Right ventricle myocardium superior (tissue), 1 donor: ENCODE measurements at regions not wholly inside any gene's neighbourhood (a gene's known extent, or its start where the extent isn't known, plus 50 kb on each side); places are given as distances from the start of the nearest gene placed in this dataset.

ENCODE experiments used
- ATAC-seq: fragments of 200-7000 bp; cut with Tn5 transposase; one replicate; pipeline ENCODE4 v1.9.1; 2020; ENCODE audit warnings: mild to moderate bottlenecking; ENCODE audit not compliant: poor library complexity
- DNase-seq: peaks from one replicate; pipeline ENCODE4 v3.0.0-alpha.2; 2020
- intact Hi-C: fragments of 100-400 bp; cut with DNase I; formaldehyde crosslinking; loops from one replicate; pipeline ENCODE4 v1.11.2; 2022
- donor health status: DM: no; HTN: yes; CAD: no; lungs with severe emphysema.

DNA sequence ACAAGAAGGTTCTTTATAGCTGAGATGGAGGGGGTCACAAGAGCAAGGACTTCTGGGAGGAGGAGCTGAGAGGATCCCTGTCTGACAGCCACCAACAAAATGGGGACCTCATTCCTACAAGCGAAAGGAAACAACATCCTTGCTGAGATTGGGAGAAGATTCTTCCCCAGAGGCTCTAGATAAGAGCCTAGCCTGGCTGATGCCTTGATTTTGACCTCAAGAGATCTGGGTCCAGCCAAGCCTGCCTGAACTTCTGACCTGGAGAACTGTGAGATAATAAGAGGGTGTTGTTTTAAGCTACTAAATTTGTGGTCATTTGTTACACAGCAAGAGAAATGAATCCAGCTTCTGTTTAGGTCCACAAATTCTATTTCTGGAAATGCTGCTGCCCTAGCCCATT is 75.4 kb upstream of the SLC4A11 start:
- DNase-seq (no peak), ATAC-seq (peak; percentile 19)
- intact Hi-C loops: no loop called here

DNA sequence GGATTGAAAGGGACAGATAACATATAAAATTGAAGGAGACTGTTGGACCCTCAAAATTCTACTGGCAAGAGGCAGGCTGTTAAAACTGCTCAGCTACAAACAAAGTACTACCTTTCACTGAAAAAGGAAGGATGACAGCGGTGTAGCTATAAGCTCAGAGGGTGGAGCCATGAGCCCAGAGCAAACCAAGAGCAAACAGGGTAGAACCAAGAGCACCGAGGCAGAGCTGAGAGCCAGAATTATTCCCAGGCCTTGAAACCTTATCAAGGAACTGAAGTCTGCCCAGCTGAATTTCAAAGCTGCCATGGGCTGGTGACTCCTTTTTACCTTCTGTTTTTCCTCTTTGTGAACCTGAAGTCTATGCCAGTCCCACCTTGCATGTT is 74.7 kb upstream of the SLC4A11 start:
- ATAC-seq (peak; percentile 40), DNase-seq (no peak)
- intact Hi-C loops: no loop called here

DNA sequence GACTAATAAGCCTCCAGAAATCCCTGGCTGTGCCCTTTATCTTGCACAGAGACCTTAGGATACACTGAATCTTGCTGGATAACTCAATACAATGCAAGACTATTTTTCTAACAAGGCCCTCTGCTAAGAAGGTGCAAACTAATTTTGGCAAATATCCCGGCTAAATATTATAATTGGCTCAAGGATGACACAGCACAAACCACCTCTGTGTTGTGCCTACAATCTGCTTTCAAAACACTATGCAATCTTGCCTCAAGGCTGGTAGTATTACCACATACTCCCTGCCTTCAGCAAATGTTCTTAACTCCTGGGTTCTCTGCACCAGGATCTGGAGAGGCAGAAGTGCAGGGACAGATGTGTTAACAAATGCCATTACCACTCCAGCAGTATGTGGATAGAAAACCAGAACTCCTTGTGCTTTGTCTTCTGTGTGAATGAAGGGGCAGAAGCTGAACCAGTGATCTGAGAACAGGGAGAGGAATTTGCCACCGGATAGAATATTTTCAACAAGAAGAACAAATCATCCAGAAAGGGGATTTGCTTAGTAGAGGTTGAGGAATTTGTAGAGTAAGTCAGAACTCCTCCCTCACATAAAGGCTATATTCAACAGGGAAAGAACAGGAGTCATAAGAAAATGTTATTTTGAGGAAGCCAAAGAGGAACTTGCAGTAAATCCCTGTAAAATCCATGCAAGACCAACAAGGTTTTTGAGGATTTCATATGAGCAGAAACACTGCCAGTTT is 74.1 kb upstream of the SLC4A11 start:
- DNase-seq: no peak
- peak; percentile 69 for ATAC-seq
- intact Hi-C loops: no loop called here

DNA sequence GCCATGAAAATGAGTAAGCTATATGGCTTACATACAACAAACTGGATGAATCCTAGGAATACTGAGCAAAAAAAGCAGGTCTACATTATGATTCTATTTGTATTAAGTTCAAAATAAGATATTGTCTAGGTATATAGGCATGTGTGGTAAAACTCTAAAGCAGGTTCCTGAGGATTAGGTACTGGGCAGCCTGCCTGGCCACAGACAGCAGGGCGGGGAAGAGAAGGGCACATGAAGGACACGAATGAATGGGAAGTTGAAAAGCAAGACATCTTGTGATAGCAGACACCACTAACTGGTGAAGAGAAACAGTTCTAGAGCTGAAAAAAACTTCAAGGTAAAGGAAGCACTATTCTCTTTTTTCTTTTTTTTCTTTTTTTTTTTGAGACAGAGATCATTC is 72.6 kb upstream of the SLC4A11 start:
- ATAC-seq: peak; percentile 44
- intact Hi-C loops: no loop called here

DNA sequence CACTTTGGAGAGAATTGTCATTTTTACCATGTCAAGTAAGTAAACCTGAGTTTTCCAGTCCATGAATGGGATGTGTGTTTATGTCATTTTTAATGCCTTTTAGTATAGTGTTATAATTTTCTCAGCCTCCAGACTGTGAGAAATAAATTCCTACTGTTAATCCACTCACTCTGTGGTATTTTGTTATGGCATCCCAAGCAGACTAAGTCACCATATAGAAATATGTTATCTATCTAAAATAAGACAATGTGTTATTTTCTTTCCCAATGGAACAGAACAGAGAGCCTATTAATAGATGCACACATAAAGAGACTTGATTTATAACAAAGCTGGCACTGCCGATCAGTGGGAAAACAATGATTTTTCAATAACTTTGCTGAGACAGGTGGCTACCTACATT is 70.2 kb upstream of the SLC4A11 start:
- no peak for ATAC-seq
- DNase-seq: no peak
- intact Hi-C loops: no loop called here

More for the DNA sequence above, 72.6 kb upstream of the SLC4A11 start:
- DNase-seq: no peak

DNA sequence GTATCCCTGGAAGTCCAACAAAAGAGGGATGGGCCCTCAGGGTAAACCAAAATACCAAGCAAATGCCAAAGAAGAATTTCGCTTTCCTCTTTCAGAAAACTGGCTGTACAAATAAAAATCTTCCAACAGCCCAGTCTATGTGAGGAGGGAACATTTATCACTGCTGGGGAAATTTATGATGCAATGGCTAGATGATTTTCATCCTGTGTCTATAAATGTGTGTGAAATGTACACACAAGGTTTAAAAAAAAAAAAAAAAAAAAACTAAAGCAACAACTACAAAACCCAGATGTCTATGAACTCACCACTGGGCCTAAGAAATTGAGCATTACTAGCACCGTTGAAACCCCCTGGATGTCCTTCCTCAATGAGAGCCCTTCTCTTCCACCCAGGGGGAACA is 68.7 kb upstream of the SLC4A11 start:
- intact Hi-C loops: no loop called here
- no peak for DNase-seq
- no peak for ATAC-seq

DNA sequence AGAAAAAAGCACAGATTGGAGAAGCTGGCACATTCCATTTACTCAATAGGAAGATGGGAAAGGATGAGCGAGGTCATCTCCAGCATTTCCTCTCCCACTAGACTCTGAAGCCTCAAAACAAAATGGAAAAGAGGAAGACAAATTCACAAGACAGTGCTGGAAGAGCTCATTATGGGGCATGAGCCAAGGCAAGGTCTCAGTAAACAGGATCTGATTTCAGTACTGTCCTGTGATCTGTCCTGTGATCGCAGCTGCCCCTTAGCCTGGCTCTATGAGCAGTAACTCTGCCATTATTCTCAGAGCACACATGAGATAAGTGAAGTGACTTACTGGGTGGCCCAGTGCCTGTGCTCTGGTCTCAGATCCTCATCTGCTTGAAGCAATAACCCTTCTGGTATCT is 68.1 kb upstream of the SLC4A11 start:
- intact Hi-C loops: no loop called here
- ATAC-seq (peak; percentile 52), DNase-seq (no peak)

DNA sequence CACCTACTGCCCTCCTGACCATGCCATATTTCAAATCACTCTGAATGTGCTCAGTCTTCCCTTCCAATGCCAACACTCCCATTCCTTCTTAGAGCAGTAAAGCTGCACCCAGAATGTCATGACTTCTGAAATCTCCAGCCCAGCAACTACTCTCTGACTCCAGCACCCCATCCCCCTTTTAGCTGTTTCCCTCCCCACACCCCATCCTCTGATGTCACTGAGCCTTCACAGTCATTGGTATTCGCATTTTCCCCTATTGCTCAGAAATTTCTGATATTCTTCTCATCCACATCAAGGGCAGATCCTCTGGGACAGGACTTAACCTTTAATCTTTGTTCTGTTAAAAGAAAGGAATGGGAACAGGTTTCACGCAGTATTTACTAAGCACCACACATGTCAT is 67.1 kb upstream of the SLC4A11 start:
- DNase-seq (no peak), ATAC-seq (no peak)
- intact Hi-C loops: no loop called here

DNA sequence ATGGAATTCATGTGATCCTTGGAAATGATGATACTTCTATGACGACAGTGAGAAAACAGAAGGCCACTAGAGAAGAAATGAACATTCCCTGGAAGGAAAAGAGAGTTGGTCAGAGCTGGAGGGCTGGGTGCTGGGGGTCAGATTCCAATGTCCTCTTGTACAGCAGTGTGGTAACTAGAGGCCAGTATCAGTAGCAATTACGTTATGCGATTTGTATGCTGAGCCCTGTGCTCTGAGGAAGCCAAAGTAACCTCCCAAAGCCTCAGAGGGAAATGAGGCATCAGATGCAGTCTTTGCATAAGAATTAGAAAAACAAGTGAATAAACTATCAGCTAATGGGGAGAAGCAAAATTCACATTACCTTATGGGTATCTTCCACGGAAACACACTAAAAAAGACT is 65.5 kb upstream of the SLC4A11 start:
- intact Hi-C loops: no loop called here
- ATAC-seq: no peak
- no peak for DNase-seq

DNA sequence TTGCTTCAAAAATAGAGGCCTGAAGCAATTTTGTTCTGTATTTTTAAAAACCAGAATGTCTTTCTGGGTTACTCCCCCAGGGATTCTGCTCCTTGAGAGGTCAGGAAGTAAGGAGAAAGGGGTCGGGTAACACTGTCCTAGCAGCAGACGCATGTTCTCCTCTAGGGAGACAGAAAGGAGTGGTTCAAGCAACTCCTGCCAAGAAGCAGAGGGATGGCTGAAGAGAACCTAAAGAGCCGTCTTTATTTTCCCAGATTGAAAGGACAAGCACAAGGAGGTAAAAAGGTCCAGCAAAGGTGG is 58.0 kb upstream of the SLC4A11 start:
- intact Hi-C loops: no loop called here
- DNase-seq (no peak), ATAC-seq (peak; percentile 77)

DNA sequence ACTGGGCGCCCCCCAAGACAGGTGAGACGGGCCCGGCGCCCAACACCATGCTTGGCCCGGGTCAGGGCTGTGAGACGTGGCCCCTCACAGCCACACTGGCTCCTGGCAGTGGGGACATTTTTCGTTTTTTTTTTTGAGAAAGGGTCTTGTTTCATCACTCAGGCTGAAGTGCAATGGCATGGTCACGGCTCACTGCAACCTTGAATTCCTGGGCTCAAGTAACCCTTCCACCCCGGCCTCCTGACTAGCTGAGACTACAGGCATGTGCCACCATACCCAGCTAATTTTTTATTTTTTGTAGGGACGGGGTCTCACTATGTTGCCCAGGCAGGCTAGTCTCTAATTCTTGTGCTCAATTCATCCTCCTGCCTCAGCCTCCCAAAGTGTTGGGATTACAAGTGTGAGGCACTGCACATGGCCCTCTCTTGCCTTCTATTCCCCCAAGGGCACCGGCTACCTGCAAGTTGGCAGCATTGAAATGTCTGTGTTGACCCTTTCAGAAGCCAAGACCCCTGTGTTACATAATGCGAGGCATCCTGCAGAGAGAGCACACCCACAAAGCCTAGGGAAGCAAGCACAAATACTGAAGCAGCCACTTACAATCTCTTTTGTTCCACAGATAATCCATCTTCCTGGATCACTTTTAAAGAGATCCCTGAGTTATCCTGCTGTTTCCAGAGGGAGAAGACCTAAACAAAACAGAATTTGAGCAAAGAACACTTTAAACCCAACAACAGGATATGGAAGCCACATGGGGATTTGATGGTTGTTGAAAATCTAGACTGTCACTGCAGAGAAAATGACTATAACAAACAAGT is 57.5 kb upstream of the SLC4A11 start:
- intact Hi-C loops: no loop called here
- DNase-seq (no peak), ATAC-seq (peak; percentile 42)
